A549 (cell line): ENCODE measurements at regions not wholly inside any gene's neighbourhood (a gene's known extent, or its start where the extent isn't known, plus 50 kb on each side); places are given as distances from the start of the nearest gene placed in this dataset.

ENCODE experiments used
- ATAC-seq, 2 experiments: fragments of 200-7000 bp in 1 of 2; fragments of >200 bp in 1 of 2; cut with Nextera tagmentation in 1 of 2; cut with Tn5 transposase in 1 of 2; 3 replicates each; pipeline versions ENCODE4 v1.8.0 to v1.9.1; 2018 to 2020; ENCODE audit warnings: mild to moderate bottlenecking in 1 of 2, moderate library complexity in 1 of 2
- CTCF ChIA-PET: fragments of 300-600 bp; sonication (Branson Sonifier 250); formaldehyde crosslinking; extraction: SDS; loops from one replicate; lab custom pipeline; 2021; ENCODE audit warnings: antibody characterized with exemption, inconsistent platforms; lab: Yijun Ruan, JAX
- POLR2A ChIA-PET: fragments of 350-600 bp; formaldehyde crosslinking; extraction: SDS; loops from one replicate; lab custom pipeline; 2021; ENCODE audit warnings: antibody characterized with exemption, inconsistent platforms; lab: Yijun Ruan, JAX
- DNase-seq, 2 experiments: peaks; one replicate each; pipeline versions ENCODE4 v3.0.0 to v3.0.0-alpha.2; 2011 to 2016; ENCODE audit warnings: low read depth in 1 of 2, low spot score in 1 of 2
- FAIRE-seq: peaks from 2 replicates; lab custom pipeline; 2011; peaks lifted over from hg19 to GRCh38; lab: Jason Lieb, UNC
- H3K27ac ChIP-seq, 2 experiments: fragments of >200 bp; sonication (Bioruptor Twin); formaldehyde crosslinking; 3 replicates each; pipeline ENCODE4 v1.5.1; 2016 to 2017
- H3K4me1 ChIP-seq: fragments of >200 bp; sonication (Bioruptor Twin); formaldehyde crosslinking; 3 replicates; pipeline ENCODE4 v1.6.1; 2016
- H3K4me2 ChIP-seq: fragments of >200 bp; sonication (Bioruptor Twin); formaldehyde crosslinking; 3 replicates; pipeline ENCODE4 v1.6.1; 2016
- H3K4me3 ChIP-seq: fragments of >200 bp; sonication (Bioruptor Twin); formaldehyde crosslinking; 3 replicates; pipeline ENCODE4 v1.5.1; 2016
- H3K9me3 ChIP-seq: fragments of >200 bp; sonication (Bioruptor Twin); formaldehyde crosslinking; 3 replicates; pipeline ENCODE4 v1.6.1; 2016
- ATOH8 ChIP-seq: fragments of 250-450 bp; sonication (Bioruptor Pico); IDR thresholded peaks from 2 replicates; pipeline ENCODE4 v1.5.0; 2020; ENCODE audit warnings: low read depth, mild to moderate bottlenecking, moderate library complexity
- CBX2 ChIP-seq: fragments of 200-600 bp; sonication (generic); IDR thresholded peaks from 2 replicates; pipeline ENCODE4 v1.6.1; 2016; ENCODE audit warnings: low read depth, mild to moderate bottlenecking, borderline replicate concordance
- CBX8 ChIP-seq: fragments of 200-600 bp; sonication (generic); IDR thresholded peaks from 2 replicates; pipeline ENCODE4 v1.6.1; 2016
- CEBPB ChIP-seq, 2 experiments: fragments of >200 bp in 1 of 2; sonication (Bioruptor Twin) in 1 of 2; formaldehyde crosslinking in 1 of 2; IDR thresholded peaks; 2 replicates each; pipeline ENCODE4 v1.6.1; 2012 to 2016
- CTCF ChIP-seq: fragments of >200 bp; sonication (Bioruptor Twin); formaldehyde crosslinking; IDR thresholded peaks from 3 replicates; pipeline ENCODE4 v1.5.1; 2016
- E2F6 ChIP-seq: IDR thresholded peaks from 2 replicates; pipeline ENCODE4 v1.6.1; 2012; ENCODE audit warnings: low read depth, borderline replicate concordance
- ESRRA ChIP-seq: fragments of 150-350 bp; IDR thresholded peaks from 2 replicates; pipeline ENCODE4 v1.6.1; 2014; ENCODE audit warnings: mild to moderate bottlenecking, low read length, borderline replicate concordance
- FOXS1 ChIP-seq: fragments of 250-450 bp; sonication (Bioruptor Pico); IDR thresholded peaks from 2 replicates; pipeline ENCODE4 v1.5.0; 2020; ENCODE audit warnings: mild to moderate bottlenecking, moderate library complexity
- GATA3 ChIP-seq: IDR thresholded peaks from 2 replicates; pipeline ENCODE4 v1.6.1; 2012; ENCODE audit warnings: borderline replicate concordance
- JUN ChIP-seq, 2 experiments: fragments of >200 bp; sonication (Bioruptor Twin); formaldehyde crosslinking; IDR thresholded peaks; 2 replicates in 1 of 2; 3 replicates in 1 of 2; pipeline ENCODE4 v1.6.1; 2016 to 2017
- KDM1A ChIP-seq: fragments of 200-600 bp; sonication (generic); IDR thresholded peaks from 2 replicates; pipeline ENCODE4 v1.6.1; 2016; ENCODE audit warnings: low read depth, mild to moderate bottlenecking
- KDM5A ChIP-seq: fragments of 200-600 bp; sonication (generic); IDR thresholded peaks from 2 replicates; pipeline ENCODE4 v1.6.1; 2016; ENCODE audit warnings: antibody characterized with exemption, mild to moderate bottlenecking
- MAX ChIP-seq: IDR thresholded peaks from 2 replicates; pipeline ENCODE4 v1.6.1; 2012
- MAZ ChIP-seq: fragments of 150-350 bp; IDR thresholded peaks from 2 replicates; pipeline ENCODE4 v1.6.1; 2014; ENCODE audit warnings: antibody characterized with exemption, low read depth, low read length, borderline replicate concordance
- MYC ChIP-seq: IDR thresholded peaks from 2 replicates; pipeline ENCODE4 v1.6.1; 2012; ENCODE audit warnings: mild to moderate bottlenecking, inconsistent platforms, low read length, improper control_type of control experiment, borderline replicate concordance
- POLR2AphosphoS2 ChIP-seq: conservative IDR thresholded peaks from 2 replicates; pipeline ENCODE4 v1.6.1; 2012; ENCODE audit warnings: low read length, improper control_type of control experiment, inconsistent platforms
- RCOR1 ChIP-seq: fragments of 150-350 bp; IDR thresholded peaks from 2 replicates; pipeline ENCODE4 v1.6.1; 2014; ENCODE audit warnings: antibody characterized with exemption, low read length, low read depth
- REST ChIP-seq: fragments of 200-600 bp; sonication (generic); IDR thresholded peaks from 2 replicates; pipeline ENCODE4 v1.6.1; 2016; ENCODE audit warnings: antibody characterized with exemption, mild to moderate bottlenecking, moderate library complexity
- RFX5 ChIP-seq: fragments of 450-650 bp; IDR thresholded peaks from 2 replicates; pipeline ENCODE4 v1.7.1; 2014; ENCODE audit warnings: antibody characterized with exemption, mild to moderate bottlenecking, moderate library complexity
- RNF2 ChIP-seq: fragments of 200-600 bp; sonication (generic); IDR thresholded peaks from 2 replicates; pipeline ENCODE4 v1.6.1; 2016; ENCODE audit warnings: low read depth, mild to moderate bottlenecking, antibody characterized with exemption, moderate library complexity, borderline replicate concordance
- USF2 ChIP-seq: fragments of 450-650 bp; IDR thresholded peaks from 2 replicates; pipeline ENCODE4 v1.6.1; 2014; ENCODE audit warnings: antibody characterized with exemption
- ZSCAN20 ChIP-seq: fragments of 250-450 bp; sonication (Bioruptor Pico); IDR thresholded peaks from 2 replicates; pipeline ENCODE4 v1.8.0; 2022; ENCODE audit warnings: mild to moderate bottlenecking, moderate library complexity
- WGBS: methylation state at CpG from one replicate; pipeline ENCODE4 v1.1.6; 2017; ENCODE audit errors: missing lambda C conversion rate; 5-methylcytosine and 5-hydroxymethylcytosine counted together

- TF ChIP-seq POLR2AphosphoS2 (no peak), FOXS1 (no peak), MAX (no peak), JUN (IDR thresholded peaks at IDR 0.05) (no peak), CBX2 (no peak)
Observed at GRCh38 chr4:119706804-119707203, 78.2 kb upstream of the PDE5A start (continued).

- ChIA-PET POLR2A (no interaction called here), CTCF (no interaction called here)
- Histone ChIP-seq H3K27ac (no peak overlapping the region), H3K9me3 (no peaks in the 10 kb centered on the region), H3K4me2 (no peak overlapping the region), H3K4me3 (no peak overlapping the region), H3K4me1 (no peaks in the 10 kb centered on the region)
- DNase-seq: no peak
- no peak for FAIRE-seq
- WGBS: 50% methylated on average over 4 of the region's 4 CpGs
- ATAC-seq: no peak
- TF ChIP-seq E2F6 (no peak), JUN (IDR thresholded peaks at IDR 0.05) (no peak), ESRRA (no peak), FOXS1 (no peak), RCOR1 (no peak), GATA3 (no peak), REST (no peak), CBX2 (no peak), KDM5A (no peak), CTCF (no peak), RNF2 (no peak), CBX8 (no peak), MAZ (no peak), ATOH8 (no peak), CEBPB (IDR thresholded peaks at IDR 0.05) (no peak), USF2 (no peak), KDM1A (no peak), MYC (no peak), RFX5 (no peak), ZSCAN20 (CRISPR knock-in tag) (no peak)
Observed at GRCh38 chr4:119697887-119698393, 69.3 kb upstream of the PDE5A start.
